ENCODE measurements at regions not wholly inside any gene's neighbourhood (a gene's known extent, or its start where the extent isn't known, plus 50 kb on each side); places are given as distances from the start of the nearest gene placed in this dataset.
"Not testable (repeated sequence)": the region's sequence is repeated elsewhere in the genome, so short reads cannot be mapped to it uniquely, and the experiment has no call there.

DNA sequence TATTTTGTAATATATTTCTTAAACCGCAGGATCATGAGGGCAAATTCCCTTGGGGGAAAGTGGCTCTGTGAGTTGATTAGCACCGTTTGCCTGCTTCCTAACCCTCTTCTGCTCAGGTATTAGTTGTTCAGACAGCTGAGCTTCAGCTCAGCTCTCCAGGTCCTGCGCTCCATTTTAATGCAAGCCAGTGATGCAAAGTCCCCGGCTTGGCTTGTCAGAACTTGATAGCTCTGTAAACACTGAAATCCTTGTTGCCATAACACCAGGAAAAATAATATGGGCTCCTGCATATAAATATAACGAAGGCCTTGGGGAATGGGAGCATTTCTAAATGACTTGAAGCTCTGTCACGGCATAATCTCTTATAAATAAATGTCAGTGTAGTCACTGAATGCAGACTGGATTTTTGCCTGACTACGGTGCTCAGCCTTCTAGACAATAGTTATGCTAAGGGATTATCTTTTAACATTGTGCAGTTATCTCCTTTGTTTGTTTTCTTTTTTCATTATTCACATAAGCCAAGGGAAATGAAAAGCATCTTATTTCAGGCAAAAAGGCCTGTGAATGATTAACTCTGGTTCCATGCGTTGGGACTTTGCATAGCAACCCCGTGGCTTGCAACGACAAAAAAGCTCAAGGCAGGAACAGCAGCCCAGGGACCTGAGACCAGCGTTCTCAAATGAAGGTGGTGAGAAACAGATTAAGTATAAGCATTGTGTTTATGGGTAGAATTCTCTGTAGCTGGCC is 253.2 kb downstream of the SPRY1 start:
- TF ChIP-seq CTCF (IDR thresholded peaks at IDR 0.05; ENCODE audit: partially characterized antibody, unreplicated experiment) = no peak
- no peak overlapping the region for H3K27ac Mint-ChIP-seq (ENCODE audit: unreplicated experiment)
- no peak for DNase-seq
- H3K4me3 Mint-ChIP-seq (ENCODE audit: unreplicated experiment) = no peak overlapping the region
- no peaks in the 10 kb centered on the region for H3K36me3 Mint-ChIP-seq (ENCODE audit: unreplicated experiment)
- no peaks in the 10 kb centered on the region for H3K27me3 Mint-ChIP-seq (ENCODE audit: unreplicated experiment)
- H3K9me3 Mint-ChIP-seq (ENCODE audit: unreplicated experiment) = no peaks in the 10 kb centered on the region
- H3K4me1 Mint-ChIP-seq (ENCODE audit: low read depth, unreplicated experiment) = no peaks in the 10 kb centered on the region

DNA sequence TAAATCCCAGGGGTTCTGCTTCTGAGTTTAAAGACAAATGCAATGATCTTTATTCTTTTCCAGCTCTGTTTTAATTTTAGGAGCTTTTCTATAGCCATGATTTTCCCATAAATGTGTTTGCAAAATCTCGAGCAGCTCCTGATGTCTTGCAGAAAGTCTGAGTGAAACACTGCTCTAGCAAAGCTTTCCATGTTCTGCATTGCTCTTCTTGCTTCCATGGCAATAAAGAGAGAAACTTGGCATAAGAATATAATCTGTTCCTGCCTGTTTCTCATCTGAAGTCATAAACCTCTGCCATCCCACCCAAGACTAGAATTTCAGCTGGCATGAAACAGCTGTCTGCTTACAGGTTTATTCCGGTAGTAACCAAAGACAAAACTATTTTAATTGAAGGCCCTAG is 254.5 kb downstream of the SPRY1 start:
- H3K4me3 Mint-ChIP-seq (ENCODE audit: unreplicated experiment) = no peak overlapping the region
- no peak overlapping the region for H3K27ac Mint-ChIP-seq (ENCODE audit: unreplicated experiment)
- TF ChIP-seq CTCF (IDR thresholded peaks at IDR 0.05; ENCODE audit: partially characterized antibody, unreplicated experiment) = no peak

GRCh38 chr4:123651536-123652180 is 255.1 kb downstream of the SPRY1 start:
- no peaks in the 10 kb centered on the region for H3K4me1 Mint-ChIP-seq (ENCODE audit: low read depth, unreplicated experiment)
- no peaks in the 10 kb centered on the region for H3K9me3 Mint-ChIP-seq (ENCODE audit: unreplicated experiment)
- peaks cover 5% of the 10 kb centered on the region for H3K36me3 Mint-ChIP-seq (ENCODE audit: unreplicated experiment)
- no peak overlapping the region for H3K4me3 Mint-ChIP-seq (ENCODE audit: unreplicated experiment)
- H3K27ac Mint-ChIP-seq (ENCODE audit: unreplicated experiment) = no peak overlapping the region
- no peak for DNase-seq
- TF ChIP-seq CTCF (IDR thresholded peaks at IDR 0.05; ENCODE audit: partially characterized antibody, unreplicated experiment) = no peak
- no peaks in the 10 kb centered on the region for H3K27me3 Mint-ChIP-seq (ENCODE audit: unreplicated experiment)

More for the DNA sequence above, 254.5 kb downstream of the SPRY1 start:
- H3K36me3 Mint-ChIP-seq (ENCODE audit: unreplicated experiment) = peaks cover 4% of the 10 kb centered on the region
- H3K27me3 Mint-ChIP-seq (ENCODE audit: unreplicated experiment) = no peaks in the 10 kb centered on the region
- no peak for DNase-seq
- no peaks in the 10 kb centered on the region for H3K4me1 Mint-ChIP-seq (ENCODE audit: low read depth, unreplicated experiment)
- H3K9me3 Mint-ChIP-seq (ENCODE audit: unreplicated experiment) = no peaks in the 10 kb centered on the region

DNA sequence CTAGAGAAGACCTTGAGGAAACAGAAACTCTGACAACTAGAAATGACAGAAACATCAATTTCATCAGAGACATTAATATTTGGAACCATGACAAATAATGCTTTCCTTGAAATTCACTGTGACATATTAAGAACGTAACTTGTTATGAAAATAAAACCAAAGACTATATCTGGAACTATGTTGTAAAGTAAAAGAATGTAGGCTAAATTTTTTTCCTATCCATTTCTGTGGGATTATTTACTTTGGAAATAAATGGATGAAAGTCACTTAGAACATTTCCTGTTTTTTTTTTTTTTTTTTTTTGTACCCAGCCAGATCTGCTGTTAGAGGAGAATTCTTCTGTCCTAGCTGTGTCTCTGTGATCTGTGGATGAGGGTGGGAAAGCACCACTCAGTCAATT is 255.9 kb downstream of the SPRY1 start:
- peaks cover 5% of the 10 kb centered on the region for H3K9me3 Mint-ChIP-seq (ENCODE audit: unreplicated experiment)
- H3K27ac Mint-ChIP-seq (ENCODE audit: unreplicated experiment) = no peak overlapping the region
- TF ChIP-seq CTCF (IDR thresholded peaks at IDR 0.05; ENCODE audit: partially characterized antibody, unreplicated experiment) = no peak
- peaks cover 12% of the 10 kb centered on the region for H3K36me3 Mint-ChIP-seq (ENCODE audit: unreplicated experiment)
- no peak for DNase-seq
- no peak overlapping the region for H3K4me3 Mint-ChIP-seq (ENCODE audit: unreplicated experiment)
- H3K4me1 Mint-ChIP-seq (ENCODE audit: low read depth, unreplicated experiment) = no peaks in the 10 kb centered on the region
- peaks cover 3% of the 10 kb centered on the region for H3K27me3 Mint-ChIP-seq (ENCODE audit: unreplicated experiment)

GRCh38 chr4:123653236-123653635 is 256.6 kb downstream of the SPRY1 start:
- Mint-ChIP-seq H3K9me3 (ENCODE audit: unreplicated experiment) (peaks cover 5% of the 10 kb centered on the region), H3K27ac (ENCODE audit: unreplicated experiment) (no peak overlapping the region), H3K36me3 (ENCODE audit: unreplicated experiment) (peaks cover 16% of the 10 kb centered on the region), H3K27me3 (ENCODE audit: unreplicated experiment) (peaks cover 3% of the 10 kb centered on the region), H3K4me3 (ENCODE audit: unreplicated experiment) (no peak overlapping the region), H3K4me1 (ENCODE audit: low read depth, unreplicated experiment) (no peaks in the 10 kb centered on the region)
- DNase-seq = no peak
- no peak for TF ChIP-seq CTCF (IDR thresholded peaks at IDR 0.05; ENCODE audit: partially characterized antibody, unreplicated experiment)

- not testable (repeated sequence) for DNase-seq; H3K4me3 Mint-ChIP-seq (ENCODE audit: unreplicated experiment); H3K9me3 Mint-ChIP-seq (ENCODE audit: unreplicated experiment); H3K27ac Mint-ChIP-seq (ENCODE audit: unreplicated experiment); H3K27me3 Mint-ChIP-seq (ENCODE audit: unreplicated experiment); H3K4me1 Mint-ChIP-seq (ENCODE audit: low read depth, unreplicated experiment)
- H3K36me3 Mint-ChIP-seq (ENCODE audit: unreplicated experiment) = peaks cover 16% of the 10 kb centered on the region
Observed at GRCh38 chr4:123656746-123657294, 260.2 kb downstream of the SPRY1 start.

GRCh38 chr4:123657606-123658005 is 261.0 kb downstream of the SPRY1 start:
- not testable (repeated sequence) for DNase-seq; H3K27me3 Mint-ChIP-seq (ENCODE audit: unreplicated experiment); H3K9me3 Mint-ChIP-seq (ENCODE audit: unreplicated experiment); H3K4me3 Mint-ChIP-seq (ENCODE audit: unreplicated experiment); H3K27ac Mint-ChIP-seq (ENCODE audit: unreplicated experiment); H3K4me1 Mint-ChIP-seq (ENCODE audit: low read depth, unreplicated experiment)
- H3K36me3 Mint-ChIP-seq (ENCODE audit: unreplicated experiment) = peaks cover 16% of the 10 kb centered on the region

Data from glutamatergic neuron (in vitro differentiated cells).